ENCODE measurements at regions not wholly inside any gene's neighbourhood (a gene's known extent, or its start where the extent isn't known, plus 50 kb on each side); places are given as distances from the start of the nearest gene placed in this dataset.

DNA sequence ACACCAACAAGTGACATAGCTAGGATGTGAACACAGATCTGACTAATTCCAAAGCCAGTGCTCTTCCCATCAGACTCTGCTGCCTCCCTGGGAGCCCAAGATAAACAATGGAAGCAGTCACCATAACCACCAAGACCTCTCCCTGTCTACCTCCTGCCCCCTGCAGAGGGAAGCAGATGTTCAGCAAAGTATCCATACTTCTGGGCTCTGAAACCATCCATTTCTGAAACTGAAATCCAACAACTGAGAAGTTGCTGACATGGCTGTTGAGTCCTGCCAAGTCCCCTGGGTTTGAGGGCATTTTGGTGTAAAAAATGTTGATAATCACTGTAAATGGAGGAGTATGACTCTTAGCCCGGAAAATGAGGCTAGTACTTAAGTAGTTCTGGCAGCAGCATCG lies 102.1 kb downstream of the TYW3 start:
- no peak overlapping the region for H3K9ac ChIP-seq (ENCODE audit: low read depth, low read length)
- H3K4me3 ChIP-seq (ENCODE audit: insufficient read depth, low read depth, low read length): no peak overlapping the region; the same call in 1 of the 2 replicates
- H3K9me1 ChIP-seq (ENCODE audit: insufficient read depth, low read length): peaks cover 3% of the 10 kb centered on the region; the same call in 1 of the 2 replicates
- H2BK15ac ChIP-seq (ENCODE audit: low read depth, low read length): no peak overlapping the region
- H2BK120ac ChIP-seq (ENCODE audit: low read depth, low read length): peak overlapping the region; percentile 46; the same call in 1 of the 2 replicates
- H3K4ac ChIP-seq (ENCODE audit: low read depth, low read length): no peak overlapping the region
- H4K20me1 ChIP-seq (ENCODE audit: insufficient read depth, low read length): no peaks in the 10 kb centered on the region
- H4K91ac ChIP-seq (ENCODE audit: insufficient read depth, low read depth, low read length): no peak overlapping the region
- dilution Hi-C loops (cut with HindIII; ENCODE audit: low sequenced_read_pairs, unreplicated experiment): no loop called here
- no peaks in the 10 kb centered on the region for H3K27me3 ChIP-seq (ENCODE audit: control insufficient read depth, insufficient read depth, low read length)
- in situ Hi-C loops (cut with MboI; ENCODE audit: low sequenced_read_pairs): no loop called here
- intact Hi-C loops (cut with micrococcal nuclease): no loop called here
- no peak overlapping the region for H3K18ac ChIP-seq (ENCODE audit: low read depth, low read length)
- no CpG with 5 or more reads among the region's 2 CpGs for WGBS, 2 experiments (ENCODE audit: extremely low coverage in 2 of 2, insufficient read length in 1 of 2)
- H4K8ac ChIP-seq (ENCODE audit: low read depth in 2 of 2, low read length in 2 of 2): no peak overlapping the region
- no peak overlapping the region for H2AK9ac ChIP-seq (replicated peaks; ENCODE audit: low read depth, low read length, poor library complexity)
- BruUV-seq (replicated peaks): no TSS peak
- peak overlapping the region; percentile 49; the same call in 1 of the 2 replicates for H3K4me2 ChIP-seq (ENCODE audit: low read depth, low read length)
- no peak overlapping the region for H3K27ac ChIP-seq (ENCODE audit: insufficient read depth, low read length)
- peak overlapping the region; percentile 38 for H2BK5ac ChIP-seq (ENCODE audit: low read depth, low read length, poor library complexity, severe bottlenecking)
- ChIA-PET CTCF (no interaction called here), POLR2A (ENCODE audit: unreplicated experiment) (no interaction called here)
- H3K36me3 ChIP-seq (ENCODE audit: control insufficient read depth, insufficient read depth, low read length): no peaks in the 10 kb centered on the region
- H2AK5ac ChIP-seq (ENCODE audit: low read depth, low read length): no peak overlapping the region
- H3K4me1 ChIP-seq (ENCODE audit: control insufficient read depth, insufficient read depth, low read length): no peaks in the 10 kb centered on the region; the same call in 1 of the 2 replicates
- ATAC-seq (ENCODE audit: low read depth) (peak; percentile 90), DNase-seq (peak; percentile 85)
- no peak overlapping the region for H2BK20ac ChIP-seq (ENCODE audit: low read depth, low read length)
- no peak overlapping the region for H4K5ac ChIP-seq (ENCODE audit: low read depth, low read length)
- peak overlapping the region; percentile 74 for H2AFZ ChIP-seq (replicated peaks; ENCODE audit: low read length, poor library complexity)
- no peaks in the 10 kb centered on the region for H3K9me3 ChIP-seq (ENCODE audit: control insufficient read depth, insufficient read depth, low read length)
- no peaks in the 10 kb centered on the region for H3K79me1 ChIP-seq (ENCODE audit: low read depth in 1 of 2, low read length in 2 of 2)
- peak; percentile 37; the same call in 1 of the 2 replicates for TF ChIP-seq MAFK (IDR thresholded peaks at IDR 0.05; ENCODE audit: low read depth, low read length)
- TF ChIP-seq, protein P1, sequence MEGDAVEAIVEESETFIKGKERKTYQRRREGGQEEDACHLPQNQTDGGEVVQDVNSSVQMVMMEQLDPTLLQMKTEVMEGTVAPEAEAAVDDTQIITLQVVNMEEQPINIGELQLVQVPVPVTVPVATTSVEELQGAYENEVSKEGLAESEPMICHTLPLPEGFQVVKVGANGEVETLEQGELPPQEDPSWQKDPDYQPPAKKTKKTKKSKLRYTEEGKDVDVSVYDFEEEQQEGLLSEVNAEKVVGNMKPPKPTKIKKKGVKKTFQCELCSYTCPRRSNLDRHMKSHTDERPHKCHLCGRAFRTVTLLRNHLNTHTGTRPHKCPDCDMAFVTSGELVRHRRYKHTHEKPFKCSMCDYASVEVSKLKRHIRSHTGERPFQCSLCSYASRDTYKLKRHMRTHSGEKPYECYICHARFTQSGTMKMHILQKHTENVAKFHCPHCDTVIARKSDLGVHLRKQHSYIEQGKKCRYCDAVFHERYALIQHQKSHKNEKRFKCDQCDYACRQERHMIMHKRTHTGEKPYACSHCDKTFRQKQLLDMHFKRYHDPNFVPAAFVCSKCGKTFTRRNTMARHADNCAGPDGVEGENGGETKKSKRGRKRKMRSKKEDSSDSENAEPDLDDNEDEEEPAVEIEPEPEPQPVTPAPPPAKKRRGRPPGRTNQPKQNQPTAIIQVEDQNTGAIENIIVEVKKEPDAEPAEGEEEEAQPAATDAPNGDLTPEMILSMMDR (conservative IDR thresholded peaks at IDR 0.05; ENCODE audit: low read depth, low read length): no peak
- no peak for TF ChIP-seq FOS (IDR thresholded peaks at IDR 0.05; ENCODE audit: low read depth, low read length)
- TF ChIP-seq POLR2A (IDR thresholded peaks at IDR 0.05; ENCODE audit: low read depth, low read length): no peak
- peak; percentile 28; the same call in 1 of the 2 replicates for TF ChIP-seq RAD21 (IDR thresholded peaks at IDR 0.05; ENCODE audit: low read length)
- no peak for TF ChIP-seq CHD1 (IDR thresholded peaks at IDR 0.05; ENCODE audit: low read depth, low read length)
- TF ChIP-seq RFX5 (IDR thresholded peaks at IDR 0.05; ENCODE audit: low read depth, low read length): no peak
- TF ChIP-seq NFE2L2 (IDR thresholded peaks at IDR 0.05; ENCODE audit: low read depth, low read length): no peak
- no peak overlapping the region for H3K56ac ChIP-seq (ENCODE audit: extremely low read depth, insufficient read depth, low read length)
- no peak overlapping the region for H3K14ac ChIP-seq (replicated peaks; ENCODE audit: low read depth, low read length)
- no peak overlapping the region for H3K23ac ChIP-seq (ENCODE audit: low read depth, low read length)
